Dermis blood vessel endothelial cell (primary cell): ENCODE measurements at regions not wholly inside any gene's neighbourhood (a gene's known extent, or its start where the extent isn't known, plus 50 kb on each side); places are given as distances from the start of the nearest gene placed in this dataset.
"Not testable (repeated sequence)": the region's sequence is repeated elsewhere in the genome, so short reads cannot be mapped to it uniquely, and the experiment has no call there.

Experiments
- DNase-seq: peaks from one replicate; pipeline ENCODE4 v3.0.0; 2010

DNA sequence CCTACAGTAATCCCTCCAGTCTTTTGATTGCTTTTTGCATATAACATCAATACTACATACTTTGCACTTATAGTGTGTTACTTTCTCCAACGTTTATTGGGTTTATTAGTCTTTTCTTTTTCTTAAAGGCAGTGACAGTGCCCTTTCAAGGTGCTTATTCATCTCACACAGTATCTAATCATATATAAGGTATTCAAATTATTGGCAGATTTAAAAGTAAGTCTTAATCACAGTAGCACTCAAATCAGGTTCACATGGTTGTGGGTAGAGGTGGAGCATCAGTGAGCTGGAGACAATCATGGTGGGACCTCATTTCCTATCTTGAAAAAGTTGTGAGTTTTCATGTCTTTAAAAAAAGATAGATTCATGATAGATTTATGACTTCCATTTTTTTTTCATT is 706.2 kb downstream of the GALC start:
- no peak for DNase-seq

GRCh38 chr14:87286191-87286590 is 706.8 kb downstream of the GALC start:
- no peak for DNase-seq

DNA sequence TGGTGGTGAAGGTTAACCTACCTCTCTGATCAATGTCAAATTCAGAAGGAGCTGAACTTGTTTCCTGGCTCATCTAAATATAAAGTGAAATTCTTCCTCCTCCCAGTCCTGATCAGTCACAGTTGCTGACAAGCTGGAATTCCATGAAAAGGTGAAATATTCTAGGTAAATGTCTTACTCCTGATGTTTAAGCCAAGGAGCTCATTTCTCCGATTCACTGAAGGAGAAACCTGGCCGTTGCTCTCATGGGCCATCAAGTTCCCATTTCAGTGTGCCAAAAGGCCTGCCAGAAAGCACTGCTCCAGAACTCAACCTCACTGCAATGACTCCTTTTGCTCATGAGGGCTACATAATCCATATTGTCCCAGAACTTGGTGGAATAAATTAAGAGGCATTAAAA is 707.5 kb downstream of the GALC start:
- DNase-seq: no peak

DNA sequence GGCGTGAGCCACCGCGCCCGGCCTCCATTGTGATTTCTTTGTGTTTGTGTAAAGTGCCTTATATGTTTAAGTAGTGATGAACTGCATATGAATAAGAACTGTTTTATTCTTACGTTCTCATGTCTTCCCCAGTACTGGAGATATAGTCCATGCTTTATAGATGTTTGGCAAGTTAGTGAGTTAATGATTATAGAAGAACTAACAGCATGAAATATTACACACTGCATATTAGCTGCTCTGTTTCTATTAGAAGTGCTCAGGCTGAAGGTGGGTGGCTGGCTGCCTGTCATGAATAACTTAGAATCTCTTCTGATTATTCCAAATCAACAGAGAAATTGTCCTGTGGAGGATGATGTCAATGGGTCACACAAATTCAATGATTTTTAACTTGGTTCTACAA is 709.4 kb downstream of the GALC start:
- no peak for DNase-seq

GRCh38 chr14:87282266-87282665 is 710.7 kb downstream of the GALC start:
- no peak for DNase-seq

DNA sequence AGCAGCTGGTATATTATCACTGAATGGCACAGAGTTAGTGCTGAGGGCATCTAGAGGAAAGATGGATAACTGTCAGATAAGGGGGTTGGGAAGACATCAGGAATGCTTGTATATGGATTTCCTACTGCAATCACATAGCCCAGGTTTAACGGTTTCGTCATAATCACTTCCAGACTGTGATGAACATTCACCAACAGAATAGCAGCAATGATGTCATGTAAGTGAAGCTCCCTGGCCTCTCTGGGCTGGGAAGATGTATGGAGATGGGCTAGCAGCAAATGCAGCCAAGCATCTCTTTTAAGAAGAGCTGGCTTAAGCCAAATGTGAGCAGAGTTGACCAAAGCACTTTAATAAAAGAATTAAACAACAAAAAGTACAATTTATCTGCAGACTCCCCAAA is 714.6 kb downstream of the GALC start:
- no peak for DNase-seq

GRCh38 chr14:87271331-87271730 is 721.7 kb downstream of the GALC start:
- no peak for DNase-seq

GRCh38 chr14:87268997-87269396 is 724.0 kb downstream of the GALC start:
- DNase-seq: no peak

- DNase-seq: no peak
Measured at GRCh38 chr14:87264796-87265195, 728.2 kb downstream of the GALC start.

DNA sequence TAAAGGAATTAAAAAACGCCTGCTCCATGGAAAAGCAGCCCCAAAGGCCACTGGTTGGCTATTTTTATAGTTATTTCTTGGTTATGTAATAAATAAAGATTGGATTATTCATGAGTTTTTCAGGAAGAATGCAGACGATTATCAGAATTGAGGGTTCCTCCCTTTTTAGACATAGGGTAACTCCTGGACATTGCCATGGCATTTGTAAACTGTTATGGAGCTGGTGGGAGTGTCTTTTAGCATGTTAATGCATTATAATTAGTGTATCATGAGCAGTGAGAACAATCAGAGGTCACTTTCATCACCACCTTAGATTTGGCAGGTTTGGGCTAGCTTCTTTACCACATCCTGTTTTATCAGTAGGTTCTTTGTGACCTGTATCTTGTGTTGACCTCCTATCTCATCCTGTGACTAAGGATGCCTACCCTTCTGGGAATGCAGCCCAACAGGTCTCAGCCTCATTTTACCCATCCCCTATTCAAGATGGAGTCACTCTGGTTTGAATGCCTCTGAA is 728.7 kb downstream of the GALC start:
- no peak for DNase-seq

- no peak for DNase-seq
Measured at GRCh38 chr14:87261621-87262020, 731.4 kb downstream of the GALC start.

- no peak for DNase-seq
Measured at GRCh38 chr14:87260460-87260859, 732.5 kb downstream of the GALC start.

GRCh38 chr14:87257421-87257820 is 735.6 kb downstream of the GALC start:
- DNase-seq: no peak

DNA sequence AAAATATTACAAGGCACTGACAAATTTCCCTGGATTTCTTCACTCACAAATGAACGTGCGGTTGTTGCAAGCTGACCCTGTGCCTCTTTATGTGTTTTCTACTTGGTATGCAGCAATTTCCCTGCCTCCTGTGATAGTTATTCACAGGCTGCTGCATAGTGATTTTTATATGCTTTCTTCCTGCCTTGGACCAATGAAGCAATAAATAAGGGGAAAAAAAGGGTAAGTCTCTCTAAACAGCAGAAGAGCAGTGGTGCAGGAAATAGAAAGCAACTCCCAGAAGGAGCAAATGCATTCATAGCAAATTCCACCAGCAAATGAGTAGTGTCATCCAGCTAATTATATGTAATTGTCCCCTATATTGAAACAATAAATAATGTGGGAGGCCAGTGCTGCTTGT is 737.9 kb downstream of the GALC start:
- DNase-seq: no peak

DNA sequence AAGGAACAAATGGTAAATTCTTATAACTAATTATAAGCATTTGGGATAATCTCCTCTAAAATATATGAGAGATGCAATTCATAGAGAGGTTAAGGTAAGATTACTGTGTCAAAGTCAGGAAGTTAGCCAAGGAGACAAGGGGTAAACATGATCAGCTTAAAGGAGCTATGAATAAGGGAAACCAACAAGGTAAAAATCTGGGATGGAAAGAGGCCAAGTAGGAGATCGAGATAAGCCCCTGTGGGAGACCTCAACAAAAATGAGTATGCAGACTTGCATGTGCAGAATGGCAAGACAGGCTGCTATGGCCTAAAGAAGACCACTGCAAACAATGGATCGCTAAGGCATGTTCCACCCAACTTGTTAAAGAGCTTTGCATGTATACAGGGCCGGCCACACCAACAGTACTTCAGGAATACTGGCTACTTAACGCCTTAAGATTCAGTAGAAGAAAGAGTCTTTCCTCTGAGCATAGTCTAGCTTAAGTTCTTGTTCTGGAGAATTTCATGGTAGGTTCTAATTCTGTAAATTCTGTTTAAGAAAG is 738.6 kb downstream of the GALC start:
- DNase-seq: no peak

- DNase-seq: not testable (repeated sequence)
Measured at GRCh38 chr14:87253791-87254190, 739.2 kb downstream of the GALC start.

DNA sequence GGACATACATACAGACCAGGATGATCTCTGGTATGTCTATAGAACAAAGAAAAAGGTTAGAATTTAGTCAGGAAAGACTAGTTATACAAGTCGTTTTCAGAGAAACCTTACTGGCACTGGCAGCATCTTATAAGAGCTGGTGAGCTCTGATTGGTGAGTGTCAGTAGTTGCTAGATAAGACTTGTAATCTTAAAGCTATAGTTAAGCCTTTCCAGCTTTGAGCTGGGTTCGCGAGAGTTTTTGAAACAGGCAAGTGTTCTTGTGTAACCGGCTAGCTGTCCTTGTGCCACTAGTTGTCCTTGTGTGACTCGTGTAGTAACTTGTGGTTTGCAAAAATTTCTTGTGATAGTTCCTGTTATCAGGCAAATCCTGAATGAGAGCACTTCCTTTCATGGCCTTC is 740.9 kb downstream of the GALC start:
- no peak for DNase-seq

- DNase-seq: no peak
Measured at GRCh38 chr14:87251011-87251410, 742.0 kb downstream of the GALC start.

DNA sequence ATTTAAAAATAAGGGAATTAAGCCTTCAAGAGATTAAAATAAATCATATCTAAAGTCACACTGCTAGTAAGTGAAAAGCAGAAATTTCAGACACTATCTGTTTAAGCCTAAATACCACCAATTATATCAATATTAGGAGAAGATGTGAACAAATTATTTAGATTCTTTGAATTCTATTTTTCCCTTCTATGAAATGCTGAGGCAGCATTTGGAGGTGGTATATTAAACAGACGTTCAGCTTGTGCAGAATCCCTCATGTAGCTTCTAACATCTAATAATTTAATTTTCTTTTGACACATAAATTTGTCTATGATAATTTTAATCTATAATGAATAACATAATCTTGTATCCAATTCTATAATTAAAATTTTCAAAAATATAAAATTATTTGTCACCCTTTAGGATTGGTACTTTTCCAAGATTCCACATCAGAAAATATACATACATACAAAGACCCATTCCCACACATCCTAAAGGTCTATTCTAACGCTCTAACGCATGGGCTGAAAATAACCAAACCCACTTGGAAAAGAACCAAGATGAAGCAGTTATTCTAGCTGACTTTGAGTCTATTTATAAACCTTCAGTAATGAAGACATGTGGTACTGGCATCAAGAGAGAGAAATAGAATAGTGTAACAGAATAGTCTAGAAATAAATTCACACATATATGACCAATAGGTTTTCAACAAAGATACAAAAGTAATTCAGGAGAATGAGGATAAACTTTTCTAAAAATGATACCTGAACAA is 751.8 kb downstream of the GALC start:
- no peak for DNase-seq

DNA sequence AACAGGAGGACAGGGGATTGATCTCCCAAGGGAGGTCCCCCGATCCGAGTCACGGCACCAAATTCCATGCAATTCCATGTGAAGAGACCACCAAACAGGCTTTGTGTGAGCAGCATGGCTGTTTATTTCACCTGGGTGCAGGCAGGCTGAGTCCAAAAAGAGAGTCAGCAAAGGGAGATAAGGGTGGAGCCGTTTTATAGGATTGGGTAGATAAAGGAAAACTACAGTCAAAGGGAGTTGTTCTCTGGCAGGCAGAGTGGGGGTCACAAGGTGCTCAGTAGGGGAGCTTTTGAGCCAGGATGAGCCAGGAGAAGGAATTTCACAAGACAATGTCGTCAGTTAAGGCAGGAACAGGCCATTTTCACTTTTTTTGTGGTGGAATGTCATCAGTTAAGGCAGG is 752.7 kb downstream of the GALC start:
- not testable (repeated sequence) for DNase-seq

DNA sequence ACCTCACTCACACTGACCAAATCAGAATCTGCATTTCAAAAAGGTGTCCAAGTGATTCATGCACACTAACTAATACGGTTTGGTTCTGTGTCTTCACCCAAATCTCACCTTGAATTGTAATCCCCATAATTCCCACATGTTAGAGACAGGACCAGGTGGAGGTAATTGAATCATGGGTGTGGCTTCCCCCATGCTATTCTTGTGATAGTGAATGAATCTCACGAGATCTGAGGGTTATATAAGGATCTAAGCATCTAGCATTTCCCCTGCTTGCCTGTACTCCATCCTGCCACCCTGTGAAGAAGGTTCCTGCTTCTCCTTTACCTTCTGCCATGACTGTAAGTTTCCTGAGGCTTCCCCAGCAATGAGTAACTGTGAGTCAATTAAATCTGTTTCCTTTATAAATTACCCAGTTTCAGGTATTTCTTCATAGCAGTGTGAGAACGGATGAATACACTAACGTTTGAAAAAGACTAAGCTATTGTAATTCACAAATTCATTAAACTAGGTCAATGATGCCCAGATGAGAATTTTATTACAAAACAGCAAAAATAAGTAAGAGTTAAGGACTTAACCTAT is 759.1 kb downstream of the GALC start:
- no peak for DNase-seq

- DNase-seq: no peak
Measured at GRCh38 chr14:87233266-87233665, 759.7 kb downstream of the GALC start.

- no peak for DNase-seq
Measured at GRCh38 chr14:87231336-87232026, 761.5 kb downstream of the GALC start.

DNA sequence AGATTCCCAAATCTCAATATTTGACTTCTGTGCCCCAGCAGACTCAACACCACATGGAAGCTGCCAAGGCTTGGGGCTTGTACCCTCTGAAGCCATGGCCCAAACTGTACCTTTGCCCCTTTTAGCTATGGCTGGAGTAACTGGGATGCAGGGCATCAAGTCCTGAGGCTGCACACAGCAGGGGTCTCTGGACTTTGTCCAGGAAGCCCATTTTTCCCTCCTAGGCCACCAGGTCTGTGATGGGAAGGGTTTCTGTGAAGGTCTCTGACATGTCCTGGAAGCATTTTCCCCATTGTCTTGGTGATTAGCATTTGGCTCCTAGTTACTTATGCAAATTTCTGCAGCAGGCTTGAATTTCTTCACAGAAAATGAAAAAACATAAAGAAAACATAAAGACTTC is 762.3 kb downstream of the GALC start:
- no peak for DNase-seq
